Stimulated activated CD4-positive, alpha-beta T cell treated with anti-CD3 and anti-CD28 coated beads, Interleukin-2, amount 100 ng/mL, for 48 hours (primary cell): ENCODE measurements at regions not wholly inside any gene's neighbourhood (a gene's known extent, or its start where the extent isn't known, plus 50 kb on each side); places are given as distances from the start of the nearest gene placed in this dataset.
"Not testable (repeated sequence)": the region's sequence is repeated elsewhere in the genome, so short reads cannot be mapped to it uniquely, and the experiment has no call there.

Experiments used
- DNase-seq, 2 donors: peaks; one replicate each; pipeline ENCODE4 v3.0.0-alpha.2; 2020

DNA sequence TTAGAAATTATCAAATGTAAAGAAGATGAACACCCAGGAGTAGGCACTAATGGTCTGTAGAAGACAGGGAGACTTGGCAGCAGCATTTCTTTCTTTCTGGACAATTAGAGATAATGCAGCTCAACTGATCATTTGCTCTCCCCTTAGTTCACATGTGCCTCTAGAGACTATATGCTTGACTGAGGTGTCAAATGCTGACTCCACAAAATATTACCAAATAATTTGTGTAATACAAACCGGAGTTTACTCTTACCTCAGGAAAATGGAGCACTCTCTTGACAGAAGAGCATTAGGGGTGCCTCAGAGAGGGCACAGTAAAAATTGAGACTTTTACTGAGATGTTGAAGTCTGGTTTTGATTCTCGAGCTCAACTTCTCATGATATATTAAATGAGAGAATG, 131.8 kb downstream of the ATP6V1G3 start:
- DNase-seq: no peak

DNA sequence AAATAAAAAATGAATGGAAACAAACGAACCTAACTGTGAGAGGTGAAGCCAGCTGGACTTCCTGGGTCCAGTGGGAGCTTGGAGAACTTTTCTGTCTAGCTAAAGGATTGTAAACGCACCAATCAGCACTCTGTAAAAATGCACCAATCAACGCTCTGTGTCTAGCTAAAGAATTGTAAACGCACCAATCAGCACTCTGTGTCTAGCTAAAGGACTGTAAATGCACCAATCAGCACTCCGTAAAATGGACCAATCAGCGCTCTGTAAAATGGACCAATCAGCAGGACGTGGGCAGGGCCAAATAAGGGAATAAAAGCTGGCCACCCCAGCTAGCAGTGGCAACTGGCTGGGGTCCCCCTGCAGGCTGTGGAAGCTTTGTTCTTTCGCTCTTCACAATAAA, 135.8 kb downstream of the ATP6V1G3 start:
- not testable (repeated sequence) for DNase-seq

DNA sequence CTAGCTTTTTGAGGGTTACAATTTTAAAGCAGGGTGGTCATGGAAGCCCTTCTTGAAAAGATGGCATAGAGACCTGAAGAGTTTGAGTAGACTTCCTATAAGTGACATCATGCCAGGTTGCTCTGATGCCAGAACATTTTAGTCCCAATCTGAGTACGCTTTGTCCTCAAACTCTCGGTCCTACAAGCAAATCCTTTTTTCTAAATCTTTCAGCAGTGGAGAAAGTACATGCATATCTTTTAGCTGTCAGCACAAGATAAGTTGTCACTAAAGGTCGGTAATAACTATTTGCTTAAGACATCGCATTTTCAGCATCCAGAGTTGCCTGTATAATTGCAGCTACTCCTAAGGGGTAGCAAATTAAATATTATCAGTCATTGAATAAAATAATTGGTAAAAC, 140.4 kb downstream of the ATP6V1G3 start:
- no peak for DNase-seq

DNA sequence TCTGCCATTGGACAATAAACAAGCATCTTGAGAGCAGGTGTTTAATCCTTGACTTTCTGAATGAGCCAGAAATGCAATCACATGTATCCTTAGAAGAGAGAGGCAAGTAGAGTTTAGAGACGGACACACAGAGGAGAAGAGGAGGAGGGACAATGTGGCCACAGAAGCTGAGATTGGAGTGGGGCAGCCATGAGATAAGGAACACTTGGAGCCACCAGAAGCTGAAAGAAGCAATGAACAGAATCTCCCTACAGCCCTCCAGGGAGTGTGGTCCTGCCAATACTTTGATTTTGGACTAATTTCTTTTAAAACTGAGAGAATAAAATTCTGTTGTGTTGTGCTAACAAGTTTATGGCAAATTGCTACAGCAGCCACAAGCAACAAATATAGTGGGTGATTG, 141.0 kb downstream of the ATP6V1G3 start:
- no peak for DNase-seq

DNA sequence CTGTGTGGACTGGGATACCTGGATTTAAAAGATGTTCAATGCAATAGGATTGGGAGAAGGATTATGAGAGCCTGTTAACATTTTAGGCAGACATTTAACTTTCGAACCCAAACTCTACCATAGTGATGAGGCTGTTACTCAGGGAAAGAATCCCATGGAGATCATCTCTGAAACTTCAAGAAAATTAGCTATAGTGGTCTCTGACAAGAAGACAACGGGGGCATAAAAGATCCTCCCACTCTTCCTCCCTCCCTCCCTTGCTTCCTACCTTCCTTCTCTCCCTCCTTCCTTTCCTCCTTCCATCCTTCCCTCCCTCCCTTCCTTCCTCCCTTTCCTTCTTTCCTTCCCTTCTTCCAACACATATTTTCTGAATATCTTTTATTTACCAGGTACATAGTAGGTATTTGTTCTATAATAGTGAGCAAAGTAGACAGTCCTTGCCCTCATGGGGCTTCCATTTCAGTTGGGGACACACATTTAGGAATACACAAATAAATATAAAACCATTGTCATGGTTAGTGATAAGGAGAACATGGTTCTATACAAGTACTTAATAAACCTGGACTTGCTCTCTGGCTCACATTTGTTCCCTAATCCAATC, 143.2 kb downstream of the ATP6V1G3 start:
- no peak for DNase-seq

DNA sequence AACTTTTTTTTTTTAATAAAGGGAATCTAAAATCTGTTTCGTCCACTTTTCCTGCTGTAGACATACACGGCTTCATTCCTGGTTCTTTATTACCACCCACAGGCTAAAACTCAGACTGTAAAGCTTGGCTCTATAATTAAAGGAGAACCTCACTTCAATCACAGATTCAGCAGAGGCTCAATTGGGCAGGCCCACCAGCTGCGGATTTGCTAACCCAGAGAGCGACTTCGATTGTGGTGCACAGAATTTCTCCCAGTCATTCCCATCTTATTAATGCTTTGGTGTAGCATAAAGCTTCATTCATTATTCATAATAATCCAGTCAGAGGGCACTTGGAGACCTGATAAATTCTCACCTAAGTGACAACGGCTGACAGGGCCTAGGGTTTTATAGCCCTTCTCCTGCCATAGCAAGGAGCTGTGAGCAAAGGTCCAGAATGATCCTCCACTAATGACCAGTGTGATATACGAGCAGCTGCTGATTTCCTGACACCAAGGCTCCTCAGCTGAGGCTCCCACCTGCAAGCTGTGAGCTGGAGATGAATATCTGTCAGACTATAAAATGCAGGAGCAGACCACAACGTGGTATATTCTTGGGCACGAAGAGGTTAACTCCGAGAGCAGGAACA, 149.0 kb downstream of the ATP6V1G3 start:
- DNase-seq: no peak

DNA sequence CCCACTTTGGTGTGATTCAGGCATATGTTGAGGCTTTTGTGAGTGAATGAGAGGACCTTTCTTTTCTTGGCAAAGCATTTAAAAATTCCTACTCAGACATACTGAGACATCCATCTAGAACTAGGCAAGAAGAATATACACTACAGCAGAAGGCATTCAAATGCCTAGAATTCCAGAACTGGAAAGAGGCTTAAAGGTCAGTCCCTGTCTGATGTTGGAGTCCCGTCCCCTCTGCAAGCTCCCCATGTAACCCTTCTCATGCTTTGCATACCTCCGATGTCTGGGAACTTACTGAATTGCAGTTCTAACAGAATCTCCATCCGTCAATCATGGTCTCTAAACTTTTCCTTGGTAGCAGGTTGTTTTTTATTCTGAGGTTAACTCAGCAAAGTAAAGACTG, 152.9 kb downstream of the ATP6V1G3 start:
- DNase-seq: no peak

DNA sequence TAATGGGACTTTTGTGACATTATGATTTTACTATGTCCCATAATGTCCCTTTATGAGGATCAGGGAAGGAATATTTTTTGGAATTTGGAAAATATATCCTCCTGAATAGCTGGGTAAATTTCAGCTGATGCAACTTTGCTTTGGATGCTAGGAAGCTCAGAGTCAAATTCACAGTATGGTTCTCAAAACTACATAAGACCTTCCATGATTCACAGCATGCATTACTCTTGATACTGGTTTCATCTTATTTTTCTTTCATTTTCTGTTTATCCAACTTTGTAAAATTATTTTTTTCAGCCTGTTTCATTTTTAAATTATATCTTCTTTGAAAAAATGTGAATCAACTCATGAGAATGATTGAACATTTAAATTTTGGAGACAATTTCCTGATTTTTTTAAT, 160.2 kb downstream of the ATP6V1G3 start:
- no peak for DNase-seq

DNA sequence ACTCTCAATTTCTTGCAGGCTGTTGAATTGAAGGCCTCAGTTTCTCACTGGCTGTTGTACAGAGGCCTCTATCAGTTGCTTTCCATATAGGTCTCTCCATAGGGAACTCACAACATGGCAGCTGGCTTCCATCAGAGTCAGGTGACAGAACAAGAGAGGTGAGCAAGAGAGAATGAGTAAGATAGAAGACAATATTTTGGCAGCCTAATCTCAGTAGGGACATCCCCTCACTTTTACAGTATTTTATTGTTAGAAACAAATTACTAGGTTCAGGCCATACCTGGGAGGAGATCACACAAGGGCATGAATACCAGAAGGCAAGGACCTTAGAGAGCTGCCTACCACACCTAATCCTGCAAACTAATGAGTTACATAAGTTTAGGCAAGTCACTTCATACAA, 162.8 kb downstream of the ATP6V1G3 start:
- no peak for DNase-seq

DNA sequence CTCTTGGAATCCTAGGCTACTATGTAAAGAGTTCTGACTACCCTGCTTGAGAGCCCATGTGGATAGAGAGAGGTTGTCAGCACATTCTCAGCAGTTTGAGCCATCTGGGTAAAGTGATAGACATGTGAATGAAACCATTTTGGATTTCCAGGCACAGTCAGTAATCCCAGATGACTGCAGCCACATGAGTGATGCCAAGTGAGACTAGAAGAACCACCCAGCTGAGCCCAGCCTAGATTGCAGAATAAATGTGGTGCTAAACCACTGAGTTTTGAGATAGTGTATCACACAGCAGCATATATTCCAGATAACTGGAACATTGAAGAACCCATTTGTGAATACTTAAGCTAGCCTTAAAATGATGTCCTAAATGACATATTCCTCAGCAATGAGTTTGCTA, 166.2 kb downstream of the ATP6V1G3 start:
- DNase-seq: no peak

DNA sequence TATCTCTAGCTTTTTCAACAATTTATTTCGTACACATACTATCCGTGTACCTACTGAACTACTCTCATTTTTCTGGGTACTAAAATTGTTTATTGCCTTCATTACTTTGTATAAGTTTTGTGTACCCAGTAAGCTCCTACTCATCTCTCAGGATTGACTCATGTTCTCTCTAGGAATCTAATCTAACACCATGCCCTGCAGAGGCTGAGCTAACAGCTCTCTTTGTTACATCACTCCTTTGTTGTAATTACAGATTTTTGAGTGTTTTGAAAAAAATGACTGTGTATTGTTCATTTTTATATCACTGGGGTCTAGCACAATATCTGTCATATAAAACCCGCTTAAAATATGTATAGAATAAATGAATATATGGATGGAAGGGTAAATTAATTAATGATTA, 167.1 kb downstream of the ATP6V1G3 start:
- DNase-seq: no peak
